Loucy (cell line): ENCODE measurements at regions not wholly inside any gene's neighbourhood (a gene's known extent, or its start where the extent isn't known, plus 50 kb on each side); places are given as distances from the start of the nearest gene placed in this dataset.

Source experiments
- H2AFZ ChIP-seq: fragments of 200-600 bp; sonication (generic); 2 replicates; pipeline ENCODE4 v1.6.0; 2016; ENCODE audit warnings: antibody characterized with exemption, mild to moderate bottlenecking, low read length, moderate library complexity
- H3F3A ChIP-seq: fragments of 200-600 bp; 2 replicates; pipeline ENCODE4 v1.6.0; 2016; ENCODE audit warnings: antibody characterized with exemption, low read depth, mild to moderate bottlenecking
- H3K27me3 ChIP-seq: fragments of 200-600 bp; sonication (generic); 2 replicates; pipeline ENCODE4 v1.6.1; 2014; ENCODE audit warnings: low read length, mild to moderate bottlenecking; ENCODE audit not compliant: insufficient read depth, poor library complexity, severe bottlenecking
- H3K36me3 ChIP-seq: fragments of 200-600 bp; sonication (generic); 2 replicates; pipeline ENCODE4 v1.6.1; 2016; ENCODE audit warnings: low read length; ENCODE audit not compliant: insufficient read depth
- H3K4me1 ChIP-seq: fragments of 200-600 bp; sonication (generic); 2 replicates; pipeline ENCODE4 v1.5.1; 2014; ENCODE audit warnings: low read length, mild to moderate bottlenecking; ENCODE audit not compliant: insufficient read depth, poor library complexity, severe bottlenecking
- H3K4me2 ChIP-seq: fragments of 200-600 bp; sonication (generic); 2 replicates; pipeline ENCODE4 v1.6.0; 2014; ENCODE audit warnings: antibody characterized with exemption, low read length, low read depth, mild to moderate bottlenecking; ENCODE audit not compliant: poor library complexity, severe bottlenecking
- H3K4me3 ChIP-seq: fragments of 200-600 bp; sonication (generic); 2 replicates; pipeline ENCODE4 v1.5.1; 2014; ENCODE audit warnings: low read length, mild to moderate bottlenecking, mixed read lengths; ENCODE audit not compliant: poor library complexity, severe bottlenecking
- H3K79me2 ChIP-seq: fragments of 200-600 bp; sonication (generic); 2 replicates; pipeline ENCODE4 v1.6.1; 2014; ENCODE audit warnings: low read length; ENCODE audit not compliant: insufficient read depth
- H3K9ac ChIP-seq: fragments of 200-600 bp; sonication (generic); 2 replicates; pipeline ENCODE4 v1.6.0; 2014; ENCODE audit warnings: mild to moderate bottlenecking, low read depth, low read length, moderate library complexity; ENCODE audit not compliant: poor library complexity, severe bottlenecking
- H3K9me2 ChIP-seq: fragments of 200-600 bp; sonication (generic); replicated peaks from 2 replicates; pipeline ENCODE4 v1.6.1; 2016; ENCODE audit warnings: low read depth, low read length, mixed read lengths
- H3K9me3 ChIP-seq: fragments of 200-600 bp; sonication (generic); 2 replicates; pipeline ENCODE4 v1.6.1; 2014; ENCODE audit warnings: mild to moderate bottlenecking, antibody characterized with exemption, low read length, low read depth; ENCODE audit not compliant: insufficient read depth
- H4K20me1 ChIP-seq: fragments of 200-600 bp; sonication (generic); 2 replicates; pipeline ENCODE4 v1.6.0; 2014; ENCODE audit warnings: antibody characterized with exemption, low read length, mild to moderate bottlenecking; ENCODE audit not compliant: insufficient read depth, poor library complexity, severe bottlenecking
- CTCF ChIP-seq: fragments of 200-600 bp; sonication (generic); conservative IDR thresholded peaks from 2 replicates; pipeline ENCODE4 v1.5.1; 2014; ENCODE audit warnings: mild to moderate bottlenecking, antibody characterized with exemption, low read length
- EZH2phosphoT487 ChIP-seq: fragments of 200-600 bp; IDR thresholded peaks from 2 replicates; pipeline ENCODE4 v1.6.1; 2018; ENCODE audit warnings: antibody characterized with exemption, mild to moderate bottlenecking, moderate library complexity, borderline replicate concordance

DNA sequence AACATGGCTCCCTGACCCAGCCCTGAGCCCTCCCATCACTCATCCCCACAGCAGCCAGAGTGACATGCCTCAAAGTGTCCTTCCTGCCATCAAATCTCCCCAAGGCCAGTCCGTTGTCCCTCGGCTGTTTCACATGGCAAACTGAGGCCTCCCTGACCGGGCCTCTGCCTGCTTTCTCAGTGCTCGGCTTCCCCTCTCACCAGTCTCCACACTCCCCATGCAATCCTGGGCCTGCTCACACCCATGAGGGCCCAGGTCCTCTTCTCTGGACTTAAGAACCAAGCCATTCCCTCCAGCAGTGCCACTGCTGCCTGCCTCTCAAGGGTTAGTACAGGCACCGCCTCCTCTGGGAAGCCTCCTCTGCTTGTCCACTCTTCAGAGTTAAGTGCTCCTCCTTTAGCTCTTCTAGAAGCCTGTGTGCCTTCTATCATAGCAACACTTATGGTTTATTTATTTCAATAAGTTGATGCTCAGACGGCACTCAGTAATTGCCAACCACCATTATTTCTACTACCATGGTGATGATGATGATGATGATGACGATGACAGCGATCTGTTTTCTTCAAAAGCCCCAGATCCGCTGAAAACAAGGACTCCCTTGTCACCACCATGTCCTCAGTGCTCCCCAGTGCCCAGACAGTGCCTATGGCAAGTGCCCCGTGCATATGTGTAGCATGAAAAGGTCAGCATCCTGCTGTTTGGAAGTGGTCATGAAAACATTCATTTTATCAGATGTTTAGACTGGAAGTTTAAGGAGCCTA lies 449.0 kb downstream of the CDH26 start:
- no peak overlapping the region for H2AFZ ChIP-seq
- H3K9me2 ChIP-seq = no peaks in the 10 kb centered on the region
- H4K20me1 ChIP-seq = no peaks in the 10 kb centered on the region
- no peak for TF ChIP-seq CTCF
- no peaks in the 10 kb centered on the region for H3K79me2 ChIP-seq
- no peaks in the 10 kb centered on the region for H3K36me3 ChIP-seq
- H3F3A ChIP-seq = no peaks in the 10 kb centered on the region
- H3K9ac ChIP-seq = no peak overlapping the region
- H3K4me1 ChIP-seq = peaks cover 17% of the 10 kb centered on the region
- H3K4me2 ChIP-seq = peak overlapping the region; percentile 73
- H3K27me3 ChIP-seq = no peaks in the 10 kb centered on the region
- no peak overlapping the region for H3K4me3 ChIP-seq
- no peaks in the 10 kb centered on the region for H3K9me3 ChIP-seq

DNA sequence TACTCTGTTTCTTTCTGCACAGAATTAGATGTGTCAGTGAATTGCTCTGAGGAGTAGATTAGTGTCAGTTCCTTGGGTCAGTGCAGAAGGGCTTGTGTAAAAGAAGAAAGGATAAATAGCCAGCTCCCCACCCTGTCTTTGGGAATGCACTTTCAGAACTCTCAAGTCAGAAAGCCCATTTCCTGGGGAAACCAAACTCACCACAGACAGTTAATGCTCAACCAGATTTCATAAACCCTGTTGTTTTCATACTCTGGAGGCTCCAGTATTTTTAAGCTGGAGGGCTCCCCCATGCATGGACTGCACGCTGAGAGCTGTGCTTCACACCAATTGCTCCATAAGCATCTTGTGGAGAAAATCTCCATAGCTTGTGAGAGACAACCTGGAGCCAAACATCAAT lies 449.7 kb downstream of the CDH26 start:
- H3F3A ChIP-seq = no peaks in the 10 kb centered on the region
- no peaks in the 10 kb centered on the region for H4K20me1 ChIP-seq
- peak overlapping the region; percentile 73 for H3K4me2 ChIP-seq
- no peaks in the 10 kb centered on the region for H3K27me3 ChIP-seq
- no peak overlapping the region for H3K9ac ChIP-seq
- peak overlapping the region; percentile 24 for H3K4me3 ChIP-seq
- TF ChIP-seq CTCF (no peak), EZH2phosphoT487 (no peak)
- no peaks in the 10 kb centered on the region for H3K9me3 ChIP-seq
- no peak overlapping the region for H2AFZ ChIP-seq
- H3K9me2 ChIP-seq = no peaks in the 10 kb centered on the region
- no peaks in the 10 kb centered on the region for H3K79me2 ChIP-seq
- no peaks in the 10 kb centered on the region for H3K36me3 ChIP-seq
- H3K4me1 ChIP-seq = peaks cover 17% of the 10 kb centered on the region

DNA sequence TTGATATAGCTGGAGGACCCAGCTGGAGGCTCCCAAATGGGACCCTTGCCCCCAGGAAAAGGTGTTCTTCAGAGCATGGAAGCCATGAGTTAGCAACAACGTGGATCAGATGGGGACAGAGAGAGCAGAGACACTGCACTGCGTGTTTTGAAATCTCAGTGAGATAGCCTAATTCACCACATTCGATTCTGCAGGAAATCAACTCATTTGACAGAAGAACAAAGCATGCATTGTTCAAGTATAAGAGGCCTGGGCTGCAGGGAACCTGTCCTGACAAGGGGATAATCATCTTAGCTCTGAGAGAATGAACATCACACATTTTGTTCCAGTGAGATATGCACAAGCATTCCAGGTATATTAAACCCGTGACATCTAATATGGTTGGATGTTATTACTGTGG lies 450.2 kb downstream of the CDH26 start:
- no peaks in the 10 kb centered on the region for H3K79me2 ChIP-seq
- peaks cover 17% of the 10 kb centered on the region for H3K4me1 ChIP-seq
- H4K20me1 ChIP-seq = no peaks in the 10 kb centered on the region
- H3K9me3 ChIP-seq = no peaks in the 10 kb centered on the region
- H3F3A ChIP-seq = no peaks in the 10 kb centered on the region
- peak overlapping the region; percentile 73 for H3K4me2 ChIP-seq
- no peaks in the 10 kb centered on the region for H3K36me3 ChIP-seq
- H3K9ac ChIP-seq = no peak overlapping the region
- TF ChIP-seq EZH2phosphoT487 (no peak), CTCF (no peak)
- no peaks in the 10 kb centered on the region for H3K27me3 ChIP-seq
- H3K9me2 ChIP-seq = no peaks in the 10 kb centered on the region
- H2AFZ ChIP-seq = no peak overlapping the region
- peak overlapping the region; percentile 24 for H3K4me3 ChIP-seq
